ENCODE measurements at regions not wholly inside any gene's neighbourhood (a gene's known extent, or its start where the extent isn't known, plus 50 kb on each side); places are given as distances from the start of the nearest gene placed in this dataset.

DNA sequence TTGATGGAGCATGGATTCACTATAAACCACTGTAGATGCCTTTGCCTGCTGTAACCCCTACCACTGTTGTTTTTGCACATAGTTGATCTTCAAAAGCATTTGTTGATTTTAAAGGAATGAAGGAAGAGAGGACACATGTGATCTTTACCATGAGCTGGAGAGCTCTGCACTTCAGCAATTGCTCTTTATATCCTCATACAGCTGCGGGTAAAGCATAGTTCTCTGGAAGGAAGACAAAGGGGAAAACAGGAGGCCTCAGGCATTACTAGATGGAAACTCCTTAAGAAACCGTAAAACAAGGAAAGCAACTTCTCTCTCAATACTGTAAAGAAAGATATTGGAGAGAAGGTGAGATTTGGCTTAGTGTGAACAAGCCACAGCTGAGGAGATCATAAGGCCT, 60.6 kb downstream of the SCG2 start:
- TF ChIP-seq, protein P1, sequence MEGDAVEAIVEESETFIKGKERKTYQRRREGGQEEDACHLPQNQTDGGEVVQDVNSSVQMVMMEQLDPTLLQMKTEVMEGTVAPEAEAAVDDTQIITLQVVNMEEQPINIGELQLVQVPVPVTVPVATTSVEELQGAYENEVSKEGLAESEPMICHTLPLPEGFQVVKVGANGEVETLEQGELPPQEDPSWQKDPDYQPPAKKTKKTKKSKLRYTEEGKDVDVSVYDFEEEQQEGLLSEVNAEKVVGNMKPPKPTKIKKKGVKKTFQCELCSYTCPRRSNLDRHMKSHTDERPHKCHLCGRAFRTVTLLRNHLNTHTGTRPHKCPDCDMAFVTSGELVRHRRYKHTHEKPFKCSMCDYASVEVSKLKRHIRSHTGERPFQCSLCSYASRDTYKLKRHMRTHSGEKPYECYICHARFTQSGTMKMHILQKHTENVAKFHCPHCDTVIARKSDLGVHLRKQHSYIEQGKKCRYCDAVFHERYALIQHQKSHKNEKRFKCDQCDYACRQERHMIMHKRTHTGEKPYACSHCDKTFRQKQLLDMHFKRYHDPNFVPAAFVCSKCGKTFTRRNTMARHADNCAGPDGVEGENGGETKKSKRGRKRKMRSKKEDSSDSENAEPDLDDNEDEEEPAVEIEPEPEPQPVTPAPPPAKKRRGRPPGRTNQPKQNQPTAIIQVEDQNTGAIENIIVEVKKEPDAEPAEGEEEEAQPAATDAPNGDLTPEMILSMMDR (IDR thresholded peaks at IDR 0.05): no peak
- no peak for DNase-seq (ENCODE audit: low spot score)
- Histone ChIP-seq H3K27ac (no peak overlapping the region), H3K4me3 (no peak overlapping the region)

GRCh38 chr2:223542501-223542900, 59.7 kb downstream of the SCG2 start:
- Histone ChIP-seq H3K27ac (no peak overlapping the region), H3K4me3 (no peak overlapping the region)
- no peak for DNase-seq (ENCODE audit: low spot score)
- TF ChIP-seq, protein P1 (IDR thresholded peaks at IDR 0.05): no peak

DNA sequence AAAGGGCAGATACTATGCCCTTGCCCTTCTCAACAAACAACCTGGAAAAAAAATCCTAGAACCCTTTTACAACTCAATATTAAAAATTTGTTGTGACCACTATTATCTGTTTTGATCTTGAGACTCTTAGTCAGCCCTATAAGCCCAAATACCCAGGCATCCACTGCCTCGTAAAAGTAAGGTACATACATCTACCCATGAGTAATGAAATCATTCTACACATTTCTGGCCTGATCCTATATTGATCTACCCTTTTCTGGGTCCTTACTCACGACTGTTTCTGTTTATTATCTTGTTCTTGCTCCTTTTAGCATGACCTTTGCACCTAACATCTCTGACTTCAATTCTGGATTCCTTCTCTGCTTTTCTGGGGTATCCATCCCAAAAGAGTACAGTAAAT, 56.8 kb downstream of the SCG2 start:
- TF ChIP-seq, protein P1 (IDR thresholded peaks at IDR 0.05): no peak
- no peak overlapping the region for H3K4me3 ChIP-seq
- DNase-seq (ENCODE audit: low spot score): no peak
- H3K27ac ChIP-seq: no peak overlapping the region

- TF ChIP-seq, protein P1 (IDR thresholded peaks at IDR 0.05): no peak
- DNase-seq (ENCODE audit: low spot score): no peak
Measured at GRCh38 chr2:223545830-223546229, 56.3 kb downstream of the SCG2 start.

More at GRCh38 chr2:223545830-223546229, 56.3 kb downstream of the SCG2 start:
- no peak overlapping the region for H3K4me3 ChIP-seq
- no peak overlapping the region for H3K27ac ChIP-seq
